ENCODE measurements at regions not wholly inside any gene's neighbourhood (a gene's known extent, or its start where the extent isn't known, plus 50 kb on each side); places are given as distances from the start of the nearest gene placed in this dataset.
"Not testable (repeated sequence)": the region's sequence is repeated elsewhere in the genome, so short reads cannot be mapped to it uniquely, and the experiment has no call there.

- TF ChIP-seq PRDM15 (CRISPR knock-in tag; IDR thresholded peaks at IDR 0.05) = no peak
- TF ChIP-seq E2F4 (CRISPR knock-in tag; IDR thresholded peaks at IDR 0.05; ENCODE audit: borderline replicate concordance, low read depth) = no peak
- TF ChIP-seq ZNF317 (CRISPR knock-in tag; IDR thresholded peaks at IDR 0.05; ENCODE audit: borderline replicate concordance, low read depth) = no peak
- no peak for TF ChIP-seq OVOL2 (CRISPR knock-in tag; IDR thresholded peaks at IDR 0.05; ENCODE audit: borderline replicate concordance)
- TF ChIP-seq ELF4 (CRISPR knock-in tag; IDR thresholded peaks at IDR 0.05; ENCODE audit: low read depth) = no peak
- TF ChIP-seq NFYB (CRISPR knock-in tag; conservative IDR thresholded peaks at IDR 0.05; ENCODE audit: low read depth) = no peak
Measured at GRCh38 chr2:76149846-76150245, 439.1 kb upstream of the GCFC2 start (continued).

GRCh38 chr2:76139303-76139702 lies 428.6 kb upstream of the GCFC2 start:
- Mint-ChIP-seq H3K9me3 (peaks cover 57% of the 10 kb centered on the region), H3K36me3 (peaks cover 39% of the 10 kb centered on the region)
- CTCF ChIA-PET; ATAC-seq; H3K4me3 Mint-ChIP-seq; H3K27ac Mint-ChIP-seq; DNase-seq (ENCODE audit: low spot score); H3K4me1 Mint-ChIP-seq; H3K27me3 Mint-ChIP-seq (ENCODE audit: low read depth); POLR2A ChIA-PET: not testable (repeated sequence)

GRCh38 chr2:76128622-76129021 lies 417.9 kb upstream of the GCFC2 start:
- peaks cover 5% of the 10 kb centered on the region for H3K9me3 Mint-ChIP-seq
- 0 out of 2 replicates have a peak, but pooled peaks cover 3% of the 10 kb centered on the region for H3K4me1 Mint-ChIP-seq
- TF ChIP-seq RORB (CRISPR knock-in tag; IDR thresholded peaks at IDR 0.05) (no peak), TEAD1 (CRISPR knock-in tag; IDR thresholded peaks at IDR 0.05) (no peak), ESRRA (CRISPR knock-in tag; IDR thresholded peaks at IDR 0.05; ENCODE audit: borderline replicate concordance) (no peak), STAT6 (CRISPR knock-in tag; conservative IDR thresholded peaks at IDR 0.05; ENCODE audit: low read depth) (no peak)
- no peak overlapping the region for H3K27ac Mint-ChIP-seq
- H3K4me3 Mint-ChIP-seq = no peak overlapping the region
- DNase-seq (ENCODE audit: low spot score) = no peak
- CTCF ChIA-PET = no interaction called here
- H3K27me3 Mint-ChIP-seq (ENCODE audit: low read depth) = no peaks in the 10 kb centered on the region
- no peak for ATAC-seq
- H3K36me3 Mint-ChIP-seq = peaks cover 4% of the 10 kb centered on the region; the same call in 1 of the 2 replicates
- POLR2A ChIA-PET = no interaction called here

GRCh38 chr2:76120176-76120575 lies 409.5 kb upstream of the GCFC2 start:
- DNase-seq (ENCODE audit: low spot score) = no peak
- POLR2A ChIA-PET = no interaction called here
- H3K4me3 Mint-ChIP-seq = no peak overlapping the region
- H3K27me3 Mint-ChIP-seq (ENCODE audit: low read depth) = no peaks in the 10 kb centered on the region
- no peak overlapping the region for H3K27ac Mint-ChIP-seq
- H3K36me3 Mint-ChIP-seq = no peaks in the 10 kb centered on the region; the same call in 1 of the 2 replicates
- CTCF ChIA-PET = no interaction called here
- no peak for TF ChIP-seq NFATC4 (CRISPR knock-in tag; IDR thresholded peaks at IDR 0.05)
- TF ChIP-seq FOXP1 (CRISPR knock-in tag; IDR thresholded peaks at IDR 0.05; ENCODE audit: borderline replicate concordance) = no peak
- no peak for TF ChIP-seq MLX (CRISPR knock-in tag; IDR thresholded peaks at IDR 0.05)
- TF ChIP-seq PRDM15 (CRISPR knock-in tag; IDR thresholded peaks at IDR 0.05) = no peak
- no peak for TF ChIP-seq MYBL2 (CRISPR knock-in tag; IDR thresholded peaks at IDR 0.05)
- TF ChIP-seq GRHL2 (CRISPR knock-in tag; IDR thresholded peaks at IDR 0.05; ENCODE audit: insufficient replicate concordance, severe bottlenecking) = no peak
- no peaks in the 10 kb centered on the region for H3K4me1 Mint-ChIP-seq
- peaks cover 13% of the 10 kb centered on the region for H3K9me3 Mint-ChIP-seq
- no peak for ATAC-seq
